ENCODE measurements at regions not wholly inside any gene's neighbourhood (a gene's known extent, or its start where the extent isn't known, plus 50 kb on each side); places are given as distances from the start of the nearest gene placed in this dataset.

DNA sequence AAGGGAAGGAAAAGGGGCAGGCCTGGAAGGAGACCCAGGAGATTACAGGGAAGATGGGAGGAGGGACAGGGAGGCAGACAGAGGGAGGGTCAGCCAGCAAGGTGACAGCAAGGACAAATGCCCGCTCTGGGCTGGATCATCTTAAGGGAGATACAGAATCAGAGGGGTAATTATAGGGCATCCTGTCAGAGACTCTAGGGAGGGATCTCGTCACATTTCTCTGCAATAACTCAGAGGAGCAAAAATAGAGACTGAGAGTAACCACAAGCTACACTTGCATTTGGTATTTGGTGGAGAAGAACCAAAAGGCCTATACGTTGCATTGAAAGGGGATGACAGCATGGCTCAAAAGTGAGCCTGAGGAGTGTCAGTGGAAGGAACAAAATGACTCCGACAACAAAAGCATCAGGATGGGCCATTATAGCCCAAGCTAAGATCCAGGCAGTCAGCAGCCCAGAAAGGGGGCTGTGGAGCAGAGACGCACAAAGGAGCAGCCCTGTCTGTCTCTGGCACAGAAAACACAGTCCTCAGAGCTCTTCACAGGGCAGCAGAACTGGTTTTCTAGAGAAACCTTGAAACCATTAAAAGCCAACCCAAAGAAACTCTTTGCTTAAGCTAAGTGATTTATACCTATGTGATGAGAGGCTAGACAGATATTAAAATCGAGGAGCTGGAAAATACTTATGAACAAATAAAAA is 430.2 kb upstream of the VSTM2A start:
- Mint-ChIP-seq H3K27me3 (no peaks in the 10 kb centered on the region), H3K4me3 (no peak overlapping the region), H3K4me1 (ENCODE audit: low read depth) (no peaks in the 10 kb centered on the region), H3K9me3 (peaks cover 13% of the 10 kb centered on the region), H3K27ac (no peak overlapping the region), H3K36me3 (no peaks in the 10 kb centered on the region)
- DNase-seq = no peak
- CTCF ChIA-PET = no interaction called here
- POLR2A ChIA-PET = no interaction called here
- intact Hi-C loops (cut with micrococcal nuclease) = no loop called here

DNA sequence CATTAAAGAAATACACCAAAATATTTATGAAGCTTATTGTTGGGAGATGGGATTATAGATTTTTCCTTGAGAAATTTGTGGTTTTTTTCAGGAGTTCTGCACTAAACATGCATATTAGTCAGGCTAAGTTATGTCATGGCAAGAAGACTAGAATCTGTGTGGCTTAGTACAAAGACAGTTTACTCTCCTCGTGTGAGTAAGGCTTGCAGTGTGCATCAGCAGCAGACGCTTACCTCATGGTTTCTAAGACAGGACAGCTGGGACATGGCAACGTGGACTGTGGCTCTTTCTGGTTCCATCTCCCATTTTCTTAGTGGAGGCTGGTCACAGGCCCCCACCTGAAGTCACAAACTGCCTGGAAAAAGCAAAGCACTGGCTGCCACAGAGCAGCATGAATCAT is 429.6 kb upstream of the VSTM2A start:
- peaks cover 17% of the 10 kb centered on the region for H3K9me3 Mint-ChIP-seq
- H3K27me3 Mint-ChIP-seq = no peaks in the 10 kb centered on the region
- ChIA-PET POLR2A (no interaction called here), CTCF (no interaction called here)
- no peaks in the 10 kb centered on the region for H3K36me3 Mint-ChIP-seq
- H3K27ac Mint-ChIP-seq = no peak overlapping the region
- no peak overlapping the region for H3K4me3 Mint-ChIP-seq
- no peak for DNase-seq
- intact Hi-C loops (cut with micrococcal nuclease) = no loop called here
- H3K4me1 Mint-ChIP-seq (ENCODE audit: low read depth) = no peaks in the 10 kb centered on the region

DNA sequence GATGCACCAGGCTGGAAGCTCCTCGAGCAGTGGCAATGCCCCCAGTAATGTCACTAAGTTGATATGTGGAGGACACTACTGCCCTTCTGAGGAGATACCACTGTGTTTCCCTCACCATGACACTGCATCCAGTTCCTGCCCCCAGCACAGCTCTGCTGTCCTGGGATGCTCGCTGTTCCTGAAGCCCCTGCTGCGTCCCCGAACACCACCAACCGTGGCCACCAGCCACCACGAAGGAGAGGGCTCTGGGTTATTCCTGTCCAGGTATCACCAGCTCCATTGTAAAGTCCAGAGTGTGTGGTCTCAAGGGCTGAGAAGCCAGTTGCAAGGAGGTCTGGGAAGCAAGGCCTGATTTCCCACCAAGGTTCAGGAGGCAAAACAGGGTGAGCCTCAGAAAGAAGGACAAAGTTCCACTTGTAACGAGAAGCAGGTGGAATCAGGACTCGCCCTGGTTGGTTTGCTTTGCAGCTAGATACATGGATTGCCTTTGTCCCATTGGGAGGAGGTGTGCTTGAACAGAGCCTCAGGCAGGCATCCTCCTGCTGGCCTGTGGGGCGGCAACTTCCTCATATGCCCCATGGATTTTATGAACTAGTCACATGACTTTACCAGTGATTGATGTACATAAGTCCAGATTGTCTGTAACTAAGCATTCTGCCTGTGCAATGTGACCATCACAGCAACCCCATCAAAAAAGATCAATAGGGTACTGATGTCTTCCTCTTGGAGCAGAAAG is 427.0 kb upstream of the VSTM2A start:
- ChIA-PET POLR2A (no interaction called here), CTCF (no interaction called here)
- no peak for DNase-seq
- no peak overlapping the region for H3K4me3 Mint-ChIP-seq
- peaks cover 17% of the 10 kb centered on the region for H3K9me3 Mint-ChIP-seq
- H3K27ac Mint-ChIP-seq = no peak overlapping the region
- no peaks in the 10 kb centered on the region for H3K36me3 Mint-ChIP-seq
- no peaks in the 10 kb centered on the region for H3K27me3 Mint-ChIP-seq
- intact Hi-C loops (cut with micrococcal nuclease) = no loop called here
- H3K4me1 Mint-ChIP-seq (ENCODE audit: low read depth) = no peaks in the 10 kb centered on the region

DNA sequence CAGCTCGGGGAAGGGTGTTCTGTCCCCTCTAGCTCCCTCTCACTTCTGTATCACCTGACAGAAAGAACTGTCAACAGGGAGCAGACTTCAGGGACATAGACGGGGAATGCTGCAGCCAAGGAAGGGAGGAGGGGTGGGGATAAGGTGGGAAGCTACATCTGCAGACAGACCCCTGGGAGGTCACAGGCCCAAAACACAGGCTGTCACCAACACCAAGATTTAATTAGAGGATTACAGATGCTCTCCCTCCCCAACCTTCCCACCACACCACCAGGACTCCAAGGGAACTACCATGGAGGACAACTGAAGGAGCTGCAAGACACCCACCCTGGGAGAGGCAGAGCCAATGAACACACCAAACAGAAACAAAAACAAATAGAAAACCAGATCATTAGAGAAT is 425.2 kb upstream of the VSTM2A start:
- Mint-ChIP-seq H3K27me3 (no peaks in the 10 kb centered on the region), H3K4me1 (ENCODE audit: low read depth) (no peaks in the 10 kb centered on the region), H3K36me3 (no peaks in the 10 kb centered on the region), H3K9me3 (peaks cover 11% of the 10 kb centered on the region), H3K4me3 (no peak overlapping the region), H3K27ac (no peak overlapping the region)
- intact Hi-C loops (cut with micrococcal nuclease) = no loop called here
- DNase-seq = no peak
- ChIA-PET POLR2A (no interaction called here), CTCF (no interaction called here)

DNA sequence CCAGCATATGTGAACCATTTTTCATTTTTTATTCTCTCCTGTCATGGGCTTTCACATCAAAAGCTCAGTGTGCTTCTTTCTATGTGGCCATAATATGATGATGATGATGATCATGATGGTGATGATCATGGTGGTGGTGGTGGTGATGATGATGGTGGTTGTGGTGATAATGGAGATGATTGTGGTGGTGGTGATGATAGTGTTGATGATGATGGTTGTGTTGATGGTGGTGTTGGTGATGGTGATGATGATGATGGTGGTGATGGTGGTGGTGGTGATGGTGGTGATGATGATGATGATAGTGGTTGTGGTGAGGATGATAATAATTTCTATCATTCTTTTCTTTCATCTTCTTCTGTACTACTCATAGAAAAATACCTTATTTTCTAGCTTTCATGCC is 413.1 kb upstream of the VSTM2A start:
- H3K27me3 Mint-ChIP-seq = no peaks in the 10 kb centered on the region
- H3K9me3 Mint-ChIP-seq = peaks cover 32% of the 10 kb centered on the region
- ChIA-PET CTCF (no interaction called here), POLR2A (no interaction called here)
- no peak overlapping the region for H3K4me3 Mint-ChIP-seq
- H3K4me1 Mint-ChIP-seq (ENCODE audit: low read depth) = no peaks in the 10 kb centered on the region
- H3K36me3 Mint-ChIP-seq = no peaks in the 10 kb centered on the region
- DNase-seq = no peak
- no peak overlapping the region for H3K27ac Mint-ChIP-seq
- intact Hi-C loops (cut with micrococcal nuclease) = no loop called here

DNA sequence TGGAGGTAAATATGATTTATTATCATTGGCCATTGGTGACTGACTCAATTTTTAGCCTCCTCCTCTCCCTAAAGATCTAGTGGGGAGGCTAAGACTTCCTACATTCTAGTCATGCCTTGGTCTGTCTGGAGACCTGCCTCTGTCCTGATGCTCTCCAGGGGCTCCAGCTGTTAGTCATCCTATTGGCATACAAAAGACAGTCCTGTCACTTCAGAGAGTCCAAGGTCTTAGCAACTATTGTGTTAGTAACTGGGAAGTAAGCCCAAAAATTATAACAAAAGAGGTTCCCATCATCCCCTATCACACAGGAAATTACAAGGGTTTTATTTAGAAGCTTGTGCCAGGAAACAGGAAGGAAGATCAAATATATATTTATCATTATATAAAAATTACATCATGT is 400.6 kb upstream of the VSTM2A start:
- no peak overlapping the region for H3K4me3 Mint-ChIP-seq
- ChIA-PET CTCF (no interaction called here), POLR2A (no interaction called here)
- intact Hi-C loops (cut with micrococcal nuclease) = no loop called here
- H3K36me3 Mint-ChIP-seq = no peaks in the 10 kb centered on the region
- no peak overlapping the region for H3K27ac Mint-ChIP-seq
- DNase-seq = no peak
- H3K4me1 Mint-ChIP-seq (ENCODE audit: low read depth) = no peaks in the 10 kb centered on the region
- H3K27me3 Mint-ChIP-seq = no peaks in the 10 kb centered on the region
- peaks cover 16% of the 10 kb centered on the region for H3K9me3 Mint-ChIP-seq

DNA sequence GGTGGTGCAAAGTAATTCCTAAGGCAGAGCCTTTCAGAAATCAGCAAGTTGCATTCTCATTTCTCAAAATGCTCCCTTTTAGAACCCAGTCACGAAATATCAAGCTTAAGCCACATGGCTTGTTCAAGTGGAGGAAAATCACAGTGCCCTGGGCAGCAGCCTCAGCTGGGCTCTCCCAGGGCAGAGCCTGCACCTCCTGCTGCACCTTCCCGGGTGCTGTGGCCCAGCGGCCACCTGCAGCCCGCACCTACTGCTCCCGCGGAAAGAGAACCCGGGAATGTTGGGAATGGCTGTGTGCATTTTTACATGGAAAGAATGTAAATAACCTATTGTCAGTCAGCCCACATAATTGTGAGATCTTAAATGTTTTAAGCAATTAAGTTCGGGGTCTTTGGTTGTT is 396.5 kb upstream of the VSTM2A start:
- intact Hi-C loops (cut with micrococcal nuclease) = no loop called here
- POLR2A ChIA-PET = no interaction called here
- no peak overlapping the region for H3K4me3 Mint-ChIP-seq
- no peaks in the 10 kb centered on the region for H3K36me3 Mint-ChIP-seq
- H3K27me3 Mint-ChIP-seq = no peaks in the 10 kb centered on the region
- DNase-seq = no peak
- H3K9me3 Mint-ChIP-seq = peaks cover 14% of the 10 kb centered on the region
- no peak overlapping the region for H3K27ac Mint-ChIP-seq
- no peaks in the 10 kb centered on the region for H3K4me1 Mint-ChIP-seq (ENCODE audit: low read depth)
- CTCF ChIA-PET = no interaction called here

DNA sequence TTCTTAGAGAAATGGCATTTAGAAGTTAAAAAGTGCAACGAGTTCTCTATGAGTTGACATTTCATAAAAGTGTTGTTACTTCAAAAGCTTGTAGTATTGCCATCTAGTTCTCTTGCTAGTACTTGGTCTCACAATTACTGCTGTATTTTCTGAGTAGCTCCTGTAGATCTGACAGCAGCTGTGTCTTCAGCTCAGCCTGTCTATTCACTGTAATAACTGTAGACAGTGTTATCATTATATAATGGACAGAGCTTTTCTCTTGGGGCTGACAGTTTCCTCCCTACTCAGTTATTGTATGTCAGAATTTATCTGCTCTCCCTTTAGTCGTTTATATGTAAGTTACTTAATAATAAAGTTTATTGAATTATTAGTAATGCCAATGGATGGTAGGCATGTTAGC is 388.7 kb upstream of the VSTM2A start:
- H3K9me3 Mint-ChIP-seq = peaks cover 21% of the 10 kb centered on the region
- no peak overlapping the region for H3K4me3 Mint-ChIP-seq

DNA sequence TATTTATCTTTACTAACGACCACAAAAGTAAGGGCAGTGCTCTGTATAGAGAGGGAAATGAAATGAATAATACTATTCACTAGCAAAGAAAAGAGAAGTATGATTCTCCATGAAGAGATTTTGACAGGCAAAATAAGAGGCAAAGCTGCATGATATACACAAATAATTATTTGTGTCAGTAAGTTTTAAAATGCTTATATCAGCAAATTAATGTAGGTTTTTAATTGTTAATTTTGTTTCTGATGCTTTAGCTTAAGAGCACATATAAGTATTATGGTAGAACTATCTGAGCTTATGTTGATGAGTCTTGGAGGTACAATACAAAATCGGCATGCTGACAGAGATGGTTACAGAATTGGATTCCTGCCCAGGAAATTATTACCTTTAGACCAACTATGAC is 383.1 kb upstream of the VSTM2A start:
- Mint-ChIP-seq H3K4me3 (no peak overlapping the region), H3K9me3 (peaks cover 27% of the 10 kb centered on the region), H3K27ac (no peak overlapping the region), H3K36me3 (no peaks in the 10 kb centered on the region), H3K4me1 (ENCODE audit: low read depth) (no peaks in the 10 kb centered on the region), H3K27me3 (no peaks in the 10 kb centered on the region)
- no peak for DNase-seq
- CTCF ChIA-PET = no interaction called here
- intact Hi-C loops (cut with micrococcal nuclease) = no loop called here
- POLR2A ChIA-PET = no interaction called here

More for the DNA sequence above, 388.7 kb upstream of the VSTM2A start:
- intact Hi-C loops (cut with micrococcal nuclease) = no loop called here
- ChIA-PET CTCF (no interaction called here), POLR2A (no interaction called here)
- Mint-ChIP-seq H3K4me1 (ENCODE audit: low read depth) (no peaks in the 10 kb centered on the region), H3K27ac (no peak overlapping the region), H3K36me3 (no peaks in the 10 kb centered on the region), H3K27me3 (no peaks in the 10 kb centered on the region)
- DNase-seq = no peak

DNA sequence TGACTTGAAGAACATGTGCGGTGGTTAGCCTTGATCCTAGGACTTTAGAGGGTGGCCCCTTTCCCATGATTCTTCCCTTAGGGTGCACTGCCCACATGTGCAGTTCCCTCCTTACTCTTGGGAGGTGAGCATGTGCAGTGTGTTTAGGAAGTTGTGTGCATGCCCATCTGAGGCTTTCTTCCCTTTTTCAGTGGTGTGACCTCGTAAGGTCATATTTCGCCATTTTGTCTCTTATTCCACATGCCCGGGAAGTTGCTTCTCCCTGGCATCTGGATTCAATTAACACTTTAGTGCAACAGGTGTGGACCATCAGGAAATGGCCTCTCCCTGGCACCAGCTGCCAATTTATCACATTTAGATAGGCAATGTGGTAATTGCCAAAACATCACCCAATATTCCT is 380.6 kb upstream of the VSTM2A start:
- Mint-ChIP-seq H3K4me3 (no peak overlapping the region), H3K27ac (no peak overlapping the region), H3K4me1 (ENCODE audit: low read depth) (no peaks in the 10 kb centered on the region), H3K27me3 (no peaks in the 10 kb centered on the region), H3K9me3 (peaks cover 27% of the 10 kb centered on the region), H3K36me3 (no peaks in the 10 kb centered on the region)
- ChIA-PET POLR2A (no interaction called here), CTCF (no interaction called here)
- intact Hi-C loops (cut with micrococcal nuclease) = no loop called here
- no peak for DNase-seq

DNA sequence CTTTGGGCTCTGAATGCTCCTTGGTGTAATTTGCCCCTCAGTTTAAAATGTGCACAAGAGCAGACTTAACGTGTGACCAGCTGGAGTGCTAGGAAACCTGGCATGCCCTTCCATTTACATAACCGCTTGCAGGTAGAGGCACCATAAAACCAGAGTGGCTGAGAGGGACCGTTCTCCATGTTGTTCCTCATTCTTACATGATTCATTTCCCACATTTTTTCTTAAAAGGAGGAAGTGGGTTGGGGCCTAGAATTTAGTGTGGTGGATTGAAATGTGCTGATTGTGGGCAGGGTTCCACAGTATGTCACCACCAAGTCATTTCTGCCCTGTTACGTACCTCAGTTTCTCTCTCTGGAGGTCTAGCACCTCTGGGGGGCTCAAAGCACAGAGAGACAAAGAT is 375.8 kb upstream of the VSTM2A start:
- CTCF ChIA-PET = no interaction called here
- Mint-ChIP-seq H3K27me3 (no peaks in the 10 kb centered on the region), H3K4me1 (ENCODE audit: low read depth) (no peaks in the 10 kb centered on the region), H3K27ac (no peak overlapping the region), H3K9me3 (peaks cover 21% of the 10 kb centered on the region), H3K4me3 (no peak overlapping the region), H3K36me3 (no peaks in the 10 kb centered on the region)
- intact Hi-C loops (cut with micrococcal nuclease) = no loop called here
- POLR2A ChIA-PET = no interaction called here
- no peak for DNase-seq

DNA sequence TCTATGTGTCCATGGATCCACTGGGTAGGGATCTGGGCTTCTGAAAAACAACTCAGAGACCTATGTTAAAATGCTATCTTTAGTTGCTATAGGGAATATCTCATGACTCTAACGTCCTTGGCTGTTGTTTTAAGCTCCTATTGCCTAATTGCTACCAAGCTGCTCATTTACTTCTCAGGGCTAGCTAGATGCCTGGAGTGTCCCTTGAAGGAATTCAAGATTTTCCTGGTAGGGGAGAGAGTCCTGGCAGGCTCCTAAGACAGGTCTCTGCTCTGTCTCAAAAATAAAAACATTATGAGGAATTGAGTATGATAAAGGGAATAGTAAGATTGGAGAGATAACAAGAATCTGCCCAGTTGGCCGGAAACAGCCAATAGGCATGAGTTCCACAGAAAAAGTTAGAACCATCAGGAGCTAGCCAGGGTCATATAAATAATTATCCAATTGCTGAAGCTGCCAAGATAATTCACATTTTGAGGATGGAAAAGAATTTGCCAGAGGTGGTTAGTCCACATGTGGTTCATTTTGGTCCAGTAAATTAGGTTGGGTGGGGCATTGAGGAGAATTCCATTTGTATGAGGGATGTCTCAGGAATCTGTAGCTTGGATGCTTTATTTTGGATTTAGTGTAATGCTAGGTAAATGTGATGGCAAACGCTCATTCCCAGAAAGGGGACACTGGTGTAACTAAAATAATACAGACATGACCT is 362.7 kb upstream of the VSTM2A start:
- Mint-ChIP-seq H3K27ac (no peak overlapping the region), H3K4me1 (ENCODE audit: low read depth) (no peaks in the 10 kb centered on the region), H3K9me3 (peaks cover 39% of the 10 kb centered on the region), H3K36me3 (no peaks in the 10 kb centered on the region), H3K4me3 (no peak overlapping the region), H3K27me3 (no peaks in the 10 kb centered on the region)
- POLR2A ChIA-PET = no interaction called here
- no peak for DNase-seq
- intact Hi-C loops (cut with micrococcal nuclease) = no loop called here
- CTCF ChIA-PET = no interaction called here

DNA sequence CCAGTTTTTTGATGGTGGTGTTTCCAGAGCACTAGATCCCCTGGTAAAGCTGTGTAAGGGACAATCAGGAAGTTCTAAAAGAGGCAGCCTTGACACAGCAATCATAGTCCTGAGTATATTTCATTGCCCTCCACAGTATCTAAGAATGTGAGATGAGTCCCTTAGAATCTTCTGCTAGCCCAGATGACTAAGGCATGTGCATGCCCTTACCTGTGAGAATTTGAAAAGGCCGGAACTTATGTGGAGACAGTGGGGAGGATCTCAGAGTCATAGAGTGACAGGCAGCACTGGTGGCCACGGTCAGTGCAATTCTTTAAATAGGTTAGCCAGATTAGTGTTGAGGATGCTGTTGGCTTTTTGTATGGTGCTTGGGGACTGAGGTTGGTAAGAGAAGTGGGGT is 361.4 kb upstream of the VSTM2A start:
- POLR2A ChIA-PET = no interaction called here
- Mint-ChIP-seq H3K9me3 (peaks cover 42% of the 10 kb centered on the region), H3K4me1 (ENCODE audit: low read depth) (no peaks in the 10 kb centered on the region), H3K36me3 (no peaks in the 10 kb centered on the region), H3K27ac (no peak overlapping the region), H3K27me3 (no peaks in the 10 kb centered on the region), H3K4me3 (no peak overlapping the region)
- intact Hi-C loops (cut with micrococcal nuclease) = no loop called here
- DNase-seq = no peak
- CTCF ChIA-PET = no interaction called here
